CD14-positive monocyte (primary cell): ENCODE measurements at regions not wholly inside any gene's neighbourhood (a gene's known extent, or its start where the extent isn't known, plus 50 kb on each side); places are given as distances from the start of the nearest gene placed in this dataset.
"Not testable (repeated sequence)": the region's sequence is repeated elsewhere in the genome, so short reads cannot be mapped to it uniquely, and the experiment has no call there.

Experiments
- DNase-seq, 3 donors: peaks; one replicate each; pipeline ENCODE4 v3.0.0-alpha.2; 2011 to 2022
- H2AFZ ChIP-seq: 2 replicates; pipeline ENCODE4 v1.6.0; 2012; ENCODE audit warnings: mild to moderate bottlenecking, low read depth, low read length, inconsistent platforms; ENCODE audit not compliant: insufficient read depth, poor library complexity, severe bottlenecking
- H3K27ac ChIP-seq, 2 donors: 1 replicate in 1 of 2; 2 replicates in 1 of 2; pipeline ENCODE4 v1.5.1; 2012 to 2013; ENCODE audit warnings: low read length in 2 of 2, control low read depth in 1 of 2, inconsistent platforms in 1 of 2, low read depth in 1 of 2, mild to moderate bottlenecking in 1 of 2
- H3K27me3 ChIP-seq, 2 donors: one replicate each; pipeline versions ENCODE4 v1.6.0 to v1.6.1; 2011 to 2013; ENCODE audit warnings: low read length in 2 of 2; ENCODE audit not compliant: control insufficient read depth in 2 of 2, insufficient read depth in 2 of 2
- H3K36me3 ChIP-seq, 2 donors: replicated peaks in 1 of 2; 1 replicate in 1 of 2; 2 replicates in 1 of 2; pipeline versions ENCODE4 v1.5.1 to v1.6.1; 2012 to 2013; ENCODE audit warnings: low read length in 2 of 2, control low read depth in 1 of 2, inconsistent platforms in 1 of 2, mild to moderate bottlenecking in 1 of 2; ENCODE audit not compliant: insufficient read depth in 2 of 2, control insufficient read depth in 1 of 2
- H3K4me1 ChIP-seq, 2 donors: 1 replicate in 1 of 2; 2 replicates in 1 of 2; pipeline versions ENCODE4 v1.5.1 to v1.6.1; 2012 to 2013; ENCODE audit warnings: low read length in 2 of 2, control low read depth in 1 of 2, inconsistent platforms in 1 of 2, mild to moderate bottlenecking in 1 of 2, moderate library complexity in 1 of 2; ENCODE audit not compliant: insufficient read depth in 2 of 2, control insufficient read depth in 1 of 2
- H3K4me2 ChIP-seq: replicated peaks from 2 replicates; pipeline ENCODE3; 2012; ENCODE audit warnings: low read length, moderate library complexity, mild to moderate bottlenecking; ENCODE audit not compliant: poor library complexity, severe bottlenecking; ENCODE audit errors: extremely low read depth
- H3K4me3 ChIP-seq, 3 experiments: fragments of 200-600 bp in 1 of 3; sonication (generic) in 1 of 3; replicated peaks in 1 of 3; 1 replicate in 2 of 3; 2 replicates in 1 of 3; pipeline ENCODE4 v1.5.1; 2011 to 2013; ENCODE audit warnings: low read length in 3 of 3, mild to moderate bottlenecking in 3 of 3, control low read depth in 2 of 3, low read depth in 2 of 3, inconsistent platforms in 1 of 3, moderate library complexity in 1 of 3
- H3K79me2 ChIP-seq: 2 replicates; pipeline ENCODE4 v1.6.0; 2012; ENCODE audit warnings: mild to moderate bottlenecking, control low read depth, inconsistent platforms, low read length, moderate library complexity; ENCODE audit not compliant: insufficient read depth
- H3K9ac ChIP-seq: 2 replicates; pipeline ENCODE4 v1.6.0; 2017; ENCODE audit warnings: low read length, mild to moderate bottlenecking; ENCODE audit not compliant: insufficient read depth, poor library complexity, severe bottlenecking
- H3K9me3 ChIP-seq, 2 donors: replicated peaks in 1 of 2; 1 replicate in 1 of 2; 2 replicates in 1 of 2; pipeline versions ENCODE4 v1.5.1 to v1.6.1; 2012 to 2013; ENCODE audit warnings: low read length in 2 of 2, control low read depth in 1 of 2; ENCODE audit not compliant: control insufficient read depth in 1 of 2, insufficient read depth in 1 of 2
- H4K20me1 ChIP-seq: 2 replicates; pipeline ENCODE4 v1.6.0; 2012; ENCODE audit warnings: mild to moderate bottlenecking, low read length, control low read depth, moderate library complexity; ENCODE audit not compliant: insufficient read depth
- H3K27ac Mint-ChIP-seq, 7 donors: one replicate each; pipeline ENCODE4 v1.8.0; 2020; ENCODE audit warnings: mild to moderate bottlenecking in 7 of 7, mixed read lengths in 7 of 7, moderate library complexity in 6 of 7, inconsistent platforms in 2 of 7
- H3K27me3 Mint-ChIP-seq, 3 donors: one replicate each; pipeline ENCODE4 v1.8.0; 2021 to 2022; ENCODE audit warnings: low read depth in 3 of 3, mild to moderate bottlenecking in 3 of 3, mixed read lengths in 3 of 3, moderate library complexity in 3 of 3, inconsistent platforms in 1 of 3
- H3K36me3 Mint-ChIP-seq, 2 donors: one replicate each; pipeline ENCODE4 v1.8.0; 2020; ENCODE audit warnings: mixed read lengths in 2 of 2, inconsistent platforms in 1 of 2, mild to moderate bottlenecking in 1 of 2
- H3K4me1 Mint-ChIP-seq: one replicate; pipeline ENCODE4 v1.8.0; 2020; ENCODE audit warnings: mild to moderate bottlenecking, mixed read lengths
- H3K4me3 Mint-ChIP-seq, 2 donors: one replicate each; pipeline ENCODE4 v1.8.0; 2020; ENCODE audit warnings: mild to moderate bottlenecking in 2 of 2, mixed read lengths in 2 of 2, moderate library complexity in 1 of 2
- H3K9me3 Mint-ChIP-seq, 7 donors: one replicate each; pipeline ENCODE4 v1.8.0; 2020 to 2022; ENCODE audit warnings: mixed read lengths in 7 of 7, mild to moderate bottlenecking in 6 of 7, moderate library complexity in 6 of 7, inconsistent platforms in 2 of 7
- WGBS: methylation state at CpG from one replicate; pipeline ENCODE4 v1.1.5; 2013; ENCODE audit warnings: missing lambda C conversion rate; ENCODE audit not compliant: insufficient coverage; 5-methylcytosine and 5-hydroxymethylcytosine counted together
- intact Hi-C, 2 donors: fragments of 100-400 bp; cut with micrococcal nuclease; formaldehyde crosslinking; loops; one replicate each; pipeline versions ENCODE4 v1.15.0 to v1.15.1; 2023
- TF ChIP-seq, protein P1 (sequence below): fragments of 200-600 bp; IDR thresholded peaks from one replicate; pipeline ENCODE4 v1.8.0; 2022; ENCODE audit warnings: antibody characterized with exemption, mild to moderate bottlenecking

DNA sequence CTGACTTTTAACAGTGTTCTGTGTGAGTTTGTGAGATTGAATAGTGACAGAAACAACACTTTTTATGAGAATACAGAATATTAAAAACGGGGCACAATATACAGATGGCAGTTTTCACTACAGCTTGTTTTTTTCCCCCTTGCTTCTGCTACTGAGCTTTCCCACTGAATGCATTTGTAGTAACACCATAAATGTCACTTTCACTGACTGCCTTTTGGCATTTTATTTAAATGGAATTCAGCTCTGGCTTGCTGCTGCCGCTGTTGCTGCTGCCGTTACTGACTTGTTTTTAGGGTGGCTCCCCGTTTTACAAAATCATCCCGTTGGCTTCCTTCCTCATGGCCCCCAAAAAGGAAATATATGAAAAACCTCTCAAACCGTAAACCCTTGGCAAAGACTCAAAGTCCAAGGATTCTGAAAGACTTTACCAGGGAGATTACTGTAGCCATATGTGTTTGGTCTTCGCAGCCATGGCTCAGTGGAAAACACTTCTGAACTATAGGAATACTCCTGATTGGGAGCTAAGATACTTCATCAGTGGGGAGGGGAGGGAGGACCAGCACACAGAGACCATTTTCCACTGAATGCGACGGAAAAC lies 151.0 kb downstream of the NUF2 start:
- Histone ChIP-seq H3K36me3 (no peaks in the 10 kb centered on the region), H4K20me1 (no peaks in the 10 kb centered on the region), H3K9ac (no peak overlapping the region), H3K79me2 (no peaks in the 10 kb centered on the region), H3K4me3 (no peak overlapping the region), H3K27ac (no peak overlapping the region), H3K27me3 (no peaks in the 10 kb centered on the region), H3K4me2 (no peak overlapping the region), H3K4me1 (no peaks in the 10 kb centered on the region), H2AFZ (no peak overlapping the region), H3K9me3 (peaks cover 2 to 11% of the 10 kb centered on the region in 2 donors)
- TF ChIP-seq, protein P1, sequence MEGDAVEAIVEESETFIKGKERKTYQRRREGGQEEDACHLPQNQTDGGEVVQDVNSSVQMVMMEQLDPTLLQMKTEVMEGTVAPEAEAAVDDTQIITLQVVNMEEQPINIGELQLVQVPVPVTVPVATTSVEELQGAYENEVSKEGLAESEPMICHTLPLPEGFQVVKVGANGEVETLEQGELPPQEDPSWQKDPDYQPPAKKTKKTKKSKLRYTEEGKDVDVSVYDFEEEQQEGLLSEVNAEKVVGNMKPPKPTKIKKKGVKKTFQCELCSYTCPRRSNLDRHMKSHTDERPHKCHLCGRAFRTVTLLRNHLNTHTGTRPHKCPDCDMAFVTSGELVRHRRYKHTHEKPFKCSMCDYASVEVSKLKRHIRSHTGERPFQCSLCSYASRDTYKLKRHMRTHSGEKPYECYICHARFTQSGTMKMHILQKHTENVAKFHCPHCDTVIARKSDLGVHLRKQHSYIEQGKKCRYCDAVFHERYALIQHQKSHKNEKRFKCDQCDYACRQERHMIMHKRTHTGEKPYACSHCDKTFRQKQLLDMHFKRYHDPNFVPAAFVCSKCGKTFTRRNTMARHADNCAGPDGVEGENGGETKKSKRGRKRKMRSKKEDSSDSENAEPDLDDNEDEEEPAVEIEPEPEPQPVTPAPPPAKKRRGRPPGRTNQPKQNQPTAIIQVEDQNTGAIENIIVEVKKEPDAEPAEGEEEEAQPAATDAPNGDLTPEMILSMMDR, result no peak
- H3K4me3 Mint-ChIP-seq, result no peak overlapping the region
- DNase-seq, result no peak
- 75% methylated on average over 7 of the region's 9 CpGs for WGBS
- no peaks in the 10 kb centered on the region for H3K36me3 Mint-ChIP-seq
- H3K27ac Mint-ChIP-seq, result no peak overlapping the region
- intact Hi-C loops, result no loop called here
- peaks cover 2 to 10% (median 5%) of the 10 kb centered on the region in 7 donors for H3K9me3 Mint-ChIP-seq
- H3K27me3 Mint-ChIP-seq, result no peaks in the 10 kb centered on the region
- no peaks in the 10 kb centered on the region for H3K4me1 Mint-ChIP-seq

DNA sequence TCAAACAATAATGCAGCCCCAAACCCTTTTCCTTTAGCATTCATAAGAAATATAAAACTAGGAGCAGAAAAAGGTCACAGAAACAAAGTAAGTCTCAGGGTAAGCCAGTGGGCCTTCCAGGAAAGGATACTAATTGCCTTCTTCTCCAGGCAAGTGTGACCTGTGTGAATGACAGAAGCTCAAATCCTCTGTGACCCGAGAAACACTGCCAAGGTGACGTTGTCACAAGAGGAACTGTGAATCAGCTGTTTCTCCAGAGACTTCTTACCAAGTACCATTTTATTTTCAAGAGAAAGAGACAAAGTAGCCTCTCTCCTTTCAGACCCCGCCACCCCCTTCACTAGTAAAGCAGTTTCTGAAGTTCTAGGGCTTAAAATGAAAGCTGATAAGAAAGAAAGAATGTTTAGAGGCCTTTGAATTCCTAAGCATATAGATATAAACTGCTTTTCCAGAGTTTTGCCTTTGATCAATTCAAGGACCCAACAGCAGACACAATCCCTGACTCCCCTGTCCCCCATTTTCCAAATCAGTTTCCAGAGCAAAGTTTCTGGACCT lies 155.6 kb downstream of the NUF2 start:
- Mint-ChIP-seq H3K4me3 (no peak overlapping the region), H3K36me3 (no peaks in the 10 kb centered on the region), H3K27ac (no peak overlapping the region), H3K27me3 (no peaks in the 10 kb centered on the region), H3K4me1 (no peaks in the 10 kb centered on the region), H3K9me3 (peaks cover 16 to 42% (median 24%) of the 10 kb centered on the region in 7 donors)
- Histone ChIP-seq H3K4me2 (no peak overlapping the region), H3K36me3 (no peaks in the 10 kb centered on the region), H2AFZ (no peak overlapping the region), H3K4me1 (no peaks in the 10 kb centered on the region), H3K9ac (no peak overlapping the region), H3K27ac (no peak overlapping the region), H3K79me2 (no peaks in the 10 kb centered on the region), H3K4me3 (no peak overlapping the region), H3K27me3 (no peaks in the 10 kb centered on the region), H4K20me1 (no peaks in the 10 kb centered on the region), H3K9me3 (peaks cover 16 to 21% of the 10 kb centered on the region in 2 donors)
- TF ChIP-seq, protein P1, result no peak
- intact Hi-C loops, result no loop called here
- no peak for DNase-seq
- 35% methylated on average over 2 of the region's 3 CpGs for WGBS

DNA sequence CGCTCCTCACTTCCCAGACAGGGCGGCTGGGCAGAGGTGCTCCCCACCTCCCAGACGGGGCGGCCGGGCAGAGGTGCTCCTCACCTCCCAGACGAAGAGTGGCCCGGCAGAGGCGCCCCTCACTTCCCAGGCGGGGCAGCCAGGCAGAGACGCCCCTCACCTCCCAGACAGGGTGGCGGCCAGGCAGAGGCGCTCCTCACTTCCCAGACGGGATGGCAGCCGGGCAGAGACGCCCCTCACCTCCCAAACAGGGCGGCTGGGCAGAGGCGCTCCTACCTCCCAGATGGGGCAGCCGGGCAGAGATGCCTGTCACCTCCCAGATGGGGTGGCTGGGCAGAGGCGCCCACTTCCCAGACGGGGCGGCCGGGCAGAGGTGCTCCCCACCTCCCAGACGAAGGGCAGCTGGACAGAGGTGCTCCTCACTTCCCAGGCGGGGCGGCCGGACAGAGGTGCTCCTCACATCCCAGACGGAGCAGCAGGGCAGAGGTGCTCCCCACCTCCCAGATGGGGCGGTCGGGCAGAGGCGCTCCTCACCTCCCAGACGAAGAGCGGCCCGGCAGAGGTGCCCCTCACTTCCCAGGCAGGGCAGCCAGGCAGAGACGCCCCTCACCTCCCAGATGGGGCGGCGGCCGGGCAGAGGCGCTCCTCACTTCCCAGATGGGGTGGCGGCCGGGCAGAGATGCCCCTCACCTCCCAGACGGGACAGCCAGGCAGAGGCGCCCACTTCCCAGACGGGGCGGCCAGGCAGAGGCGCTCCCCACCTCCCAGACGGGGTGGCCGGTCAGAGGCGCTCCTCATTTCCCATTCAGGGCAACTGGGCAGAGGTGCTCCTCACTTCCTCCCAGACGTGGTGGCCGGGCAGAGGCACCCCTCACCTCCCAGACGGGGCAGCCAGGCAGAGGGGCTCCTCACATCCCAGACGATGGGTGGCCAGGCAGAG lies 176.9 kb downstream of the NUF2 start:
- intact Hi-C loops, H3K4me1 Mint-ChIP-seq, H3K27me3 Mint-ChIP-seq, H3K4me3 Mint-ChIP-seq, DNase-seq, H2AFZ ChIP-seq, H3K4me3 ChIP-seq, H4K20me1 ChIP-seq, H3K79me2 ChIP-seq, H3K36me3 Mint-ChIP-seq, H3K4me1 ChIP-seq, H3K36me3 ChIP-seq, H3K9ac ChIP-seq, H3K27me3 ChIP-seq, H3K4me2 ChIP-seq, H3K27ac ChIP-seq, H3K27ac Mint-ChIP-seq: not testable (repeated sequence)
- H3K9me3 Mint-ChIP-seq, result peaks cover 4 to 18% (median 7%) of the 10 kb centered on the region in 7 donors
- WGBS, result 94% methylated on average over 34 of the region's 52 CpGs
- H3K9me3 ChIP-seq, result peaks cover 0 to 17% of the 10 kb centered on the region in 2 donors
